Natural killer cell treated with Interleukin-12 subunit alpha and Interleukin-12 subunit beta and Interleukin-15 and Interleukin-18, amount 100 ng/mL, for 72 hours (primary cell): ENCODE measurements at regions not wholly inside any gene's neighbourhood (a gene's known extent, or its start where the extent isn't known, plus 50 kb on each side); places are given as distances from the start of the nearest gene placed in this dataset.

ENCODE experiments used
- ATAC-seq, 2 donors: fragments of 150-1000 bp; cut with Tn5 transposase in 1 of 2; sonication (Bioruptor Pico), chemical (Tn5 transposase) in 1 of 2; 2 replicates each; pipeline ENCODE4 v1.10.0; 2021
- DNase-seq: peaks from one replicate; pipeline ENCODE4 v3.0.0; 2022; ENCODE audit warnings: low spot score
- H3K27ac Mint-ChIP-seq, 2 donors: 1 replicate in 1 of 2; 2 replicates in 1 of 2; pipeline ENCODE4 v1.8.0; 2022; ENCODE audit warnings: mixed read lengths in 2 of 2, mild to moderate bottlenecking in 1 of 2, moderate library complexity in 1 of 2
- H3K27me3 Mint-ChIP-seq, 2 donors: 1 replicate in 1 of 2; 2 replicates in 1 of 2; pipeline ENCODE4 v1.8.0; 2022; ENCODE audit warnings: mixed read lengths in 2 of 2
- H3K36me3 Mint-ChIP-seq: one replicate; pipeline ENCODE4 v1.8.0; 2022; ENCODE audit warnings: mixed read lengths
- H3K4me1 Mint-ChIP-seq, 2 donors: 1 replicate in 1 of 2; 2 replicates in 1 of 2; pipeline ENCODE4 v1.8.0; 2022; ENCODE audit warnings: low read depth in 2 of 2, mixed read lengths in 2 of 2, mild to moderate bottlenecking in 1 of 2
- H3K4me3 Mint-ChIP-seq: one replicate; pipeline ENCODE4 v1.8.0; 2022; ENCODE audit warnings: mixed read lengths
- H3K9me3 Mint-ChIP-seq: 2 replicates; pipeline ENCODE4 v1.8.0; 2022; ENCODE audit warnings: mixed read lengths

GRCh38 chr5:73367650-73368049 is 80.9 kb downstream of the FOXD1 start:
- ATAC-seq = no peak
- no peaks in the 10 kb centered on the region for H3K4me1 Mint-ChIP-seq

DNA sequence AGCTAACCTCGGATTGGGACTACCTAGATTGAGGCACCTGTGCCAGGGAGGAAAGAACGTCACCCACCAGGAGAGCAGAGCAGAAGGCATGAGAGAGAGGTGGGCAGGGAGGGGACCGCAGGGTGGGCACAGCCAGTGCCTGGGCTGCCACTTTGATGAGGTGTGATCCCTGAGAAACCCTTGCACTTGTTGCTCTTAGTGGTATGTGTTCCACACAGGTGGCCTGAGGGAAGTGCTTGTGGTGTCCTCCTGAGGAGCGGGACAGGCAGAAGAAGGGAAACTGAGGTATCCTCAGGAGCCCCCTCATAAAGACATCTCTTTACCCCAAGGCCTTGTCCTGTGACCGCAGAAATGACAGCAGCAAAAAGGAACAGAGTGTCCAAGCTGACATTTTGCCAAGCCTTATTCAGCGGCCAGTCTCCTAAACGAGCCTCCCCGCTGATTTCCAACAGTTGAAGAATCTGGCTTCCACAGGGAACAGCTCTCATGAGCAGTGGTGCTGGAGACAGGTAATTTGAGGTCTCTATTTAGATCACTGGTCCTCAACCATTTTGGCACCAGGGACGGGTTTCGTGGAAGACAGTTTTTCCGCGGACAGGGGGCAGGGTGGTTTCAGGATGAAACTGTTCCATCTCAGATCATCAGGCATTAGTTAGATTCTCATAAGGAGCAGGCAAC is 82.4 kb downstream of the FOXD1 start:
- Mint-ChIP-seq H3K4me1 (no peaks in the 10 kb centered on the region), H3K27me3 (peaks cover 23 to 50% of the 10 kb centered on the region in 2 donors), H3K27ac (no peak overlapping the region), H3K9me3 (no peaks in the 10 kb centered on the region), H3K36me3 (no peaks in the 10 kb centered on the region), H3K4me3 (no peak overlapping the region)
- DNase-seq (no peak), ATAC-seq (peak in 1 of 2 donors; percentile 15)

More at GRCh38 chr5:73367650-73368049, 80.9 kb downstream of the FOXD1 start:
- no peak for DNase-seq
- peaks cover 21 to 47% of the 10 kb centered on the region in 2 donors for H3K27me3 Mint-ChIP-seq
- no peak overlapping the region for H3K4me3 Mint-ChIP-seq
- H3K27ac Mint-ChIP-seq = no peak overlapping the region
- H3K36me3 Mint-ChIP-seq = no peaks in the 10 kb centered on the region
- H3K9me3 Mint-ChIP-seq = no peaks in the 10 kb centered on the region

- no peak for DNase-seq
- no peak for ATAC-seq
- Mint-ChIP-seq H3K4me3 (no peak overlapping the region), H3K36me3 (no peaks in the 10 kb centered on the region), H3K4me1 (no peaks in the 10 kb centered on the region), H3K9me3 (no peaks in the 10 kb centered on the region), H3K27ac (no peak overlapping the region), H3K27me3 (peaks cover 25 to 47% of the 10 kb centered on the region in 2 donors)
These were observed 83.2 kb downstream of the FOXD1 start for GRCh38 chr5:73365301-73365853.

- Mint-ChIP-seq H3K36me3 (no peaks in the 10 kb centered on the region), H3K4me1 (no peaks in the 10 kb centered on the region), H3K27ac (no peak overlapping the region), H3K27me3 (peaks cover 28 to 48% of the 10 kb centered on the region in 2 donors), H3K4me3 (no peak overlapping the region), H3K9me3 (no peaks in the 10 kb centered on the region)
- no peak for ATAC-seq
- no peak for DNase-seq
These were observed 84.5 kb downstream of the FOXD1 start for GRCh38 chr5:73363911-73364730.

GRCh38 chr5:73359395-73359794 is 89.2 kb downstream of the FOXD1 start:
- Mint-ChIP-seq H3K9me3 (no peaks in the 10 kb centered on the region), H3K27ac (no peak overlapping the region), H3K27me3 (peaks cover 30 to 37% of the 10 kb centered on the region in 2 donors), H3K4me1 (no peaks in the 10 kb centered on the region), H3K36me3 (no peaks in the 10 kb centered on the region), H3K4me3 (no peak overlapping the region)
- ATAC-seq (no peak), DNase-seq (no peak)

DNA sequence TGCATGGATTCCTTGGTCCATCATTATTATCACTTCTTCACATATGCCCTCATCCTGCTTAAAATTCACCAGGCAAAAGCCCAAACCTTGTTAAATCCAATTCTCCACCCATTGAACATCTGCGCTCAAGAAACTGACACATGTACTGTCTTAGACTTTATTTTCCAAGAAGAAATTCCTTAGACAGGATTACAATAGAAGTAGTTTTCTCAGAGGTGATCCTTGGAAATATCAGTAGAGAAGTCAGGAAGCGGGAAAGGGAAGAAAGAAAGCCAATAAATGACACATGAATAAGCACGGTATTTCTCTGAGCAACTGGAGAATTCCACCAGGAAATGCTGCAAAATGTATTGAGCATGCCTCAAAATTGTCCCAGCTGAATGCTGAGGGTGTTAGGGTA is 90.2 kb downstream of the FOXD1 start:
- Mint-ChIP-seq H3K27ac (no peak overlapping the region), H3K4me3 (no peak overlapping the region), H3K9me3 (no peaks in the 10 kb centered on the region), H3K27me3 (peaks cover 30 to 35% of the 10 kb centered on the region in 2 donors), H3K36me3 (no peaks in the 10 kb centered on the region), H3K4me1 (no peaks in the 10 kb centered on the region)
- ATAC-seq (no peak), DNase-seq (no peak)

GRCh38 chr5:73357576-73357975 is 91.0 kb downstream of the FOXD1 start:
- no peak for ATAC-seq
- peaks cover 29 to 31% of the 10 kb centered on the region in 2 donors for H3K27me3 Mint-ChIP-seq
- no peaks in the 10 kb centered on the region for H3K4me1 Mint-ChIP-seq
- no peak for DNase-seq
- H3K4me3 Mint-ChIP-seq = no peak overlapping the region
- H3K36me3 Mint-ChIP-seq = no peaks in the 10 kb centered on the region
- H3K27ac Mint-ChIP-seq = no peak overlapping the region
- H3K9me3 Mint-ChIP-seq = no peaks in the 10 kb centered on the region

- no peak overlapping the region for H3K27ac Mint-ChIP-seq
- H3K36me3 Mint-ChIP-seq = peaks cover 7% of the 10 kb centered on the region
- no peaks in the 10 kb centered on the region for H3K4me1 Mint-ChIP-seq
- peaks cover 12% of the 10 kb centered on the region for H3K9me3 Mint-ChIP-seq
- H3K4me3 Mint-ChIP-seq = no peak overlapping the region
- ATAC-seq (no peak), DNase-seq (no peak)
- H3K27me3 Mint-ChIP-seq = peaks cover 34 to 38% of the 10 kb centered on the region in 2 donors
These were observed 93.5 kb downstream of the FOXD1 start for GRCh38 chr5:73355108-73355507.

GRCh38 chr5:73354406-73354805 is 94.2 kb downstream of the FOXD1 start:
- H3K9me3 Mint-ChIP-seq = peaks cover 12% of the 10 kb centered on the region
- no peak for DNase-seq

GRCh38 chr5:73352649-73353230 is 95.8 kb downstream of the FOXD1 start:
- H3K4me1 Mint-ChIP-seq = no peaks in the 10 kb centered on the region
- H3K27me3 Mint-ChIP-seq = peaks cover 27 to 35% of the 10 kb centered on the region in 2 donors
- no peak overlapping the region for H3K4me3 Mint-ChIP-seq
- H3K9me3 Mint-ChIP-seq = peaks cover 12% of the 10 kb centered on the region
- DNase-seq = no peak
- peaks cover 7% of the 10 kb centered on the region for H3K36me3 Mint-ChIP-seq
- no peak overlapping the region for H3K27ac Mint-ChIP-seq
- no peak for ATAC-seq

More at GRCh38 chr5:73354406-73354805, 94.2 kb downstream of the FOXD1 start:
- no peak overlapping the region for H3K4me3 Mint-ChIP-seq
- H3K27ac Mint-ChIP-seq = no peak overlapping the region
- H3K4me1 Mint-ChIP-seq = no peaks in the 10 kb centered on the region
- H3K27me3 Mint-ChIP-seq = peaks cover 31 to 41% of the 10 kb centered on the region in 2 donors
- H3K36me3 Mint-ChIP-seq = peaks cover 7% of the 10 kb centered on the region
- no peak for ATAC-seq

DNA sequence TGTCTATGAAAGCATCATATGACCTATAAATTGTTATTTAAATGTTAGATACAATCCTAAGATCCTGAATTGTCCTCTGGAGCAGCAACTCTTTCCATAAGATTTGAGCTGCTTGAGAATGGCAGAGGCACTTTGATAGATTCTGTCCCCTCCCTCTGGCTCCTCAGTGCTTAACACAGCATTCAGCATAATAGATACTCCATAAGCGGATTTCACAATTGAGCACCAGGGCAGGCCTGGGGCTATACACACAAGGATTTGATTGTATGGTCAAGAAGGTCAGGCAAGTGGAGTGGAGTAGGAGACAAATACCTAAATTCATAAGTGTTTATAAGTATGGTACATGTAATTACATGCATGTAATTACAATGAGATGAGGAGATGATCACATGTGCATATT is 96.3 kb downstream of the FOXD1 start:
- H3K4me3 Mint-ChIP-seq = no peak overlapping the region
- DNase-seq = no peak
- H3K36me3 Mint-ChIP-seq = peaks cover 7% of the 10 kb centered on the region
- H3K27me3 Mint-ChIP-seq = peaks cover 24 to 30% of the 10 kb centered on the region in 2 donors
- peaks cover 13% of the 10 kb centered on the region for H3K9me3 Mint-ChIP-seq
- H3K4me1 Mint-ChIP-seq = no peaks in the 10 kb centered on the region
- no peak for ATAC-seq
- H3K27ac Mint-ChIP-seq = no peak overlapping the region

DNA sequence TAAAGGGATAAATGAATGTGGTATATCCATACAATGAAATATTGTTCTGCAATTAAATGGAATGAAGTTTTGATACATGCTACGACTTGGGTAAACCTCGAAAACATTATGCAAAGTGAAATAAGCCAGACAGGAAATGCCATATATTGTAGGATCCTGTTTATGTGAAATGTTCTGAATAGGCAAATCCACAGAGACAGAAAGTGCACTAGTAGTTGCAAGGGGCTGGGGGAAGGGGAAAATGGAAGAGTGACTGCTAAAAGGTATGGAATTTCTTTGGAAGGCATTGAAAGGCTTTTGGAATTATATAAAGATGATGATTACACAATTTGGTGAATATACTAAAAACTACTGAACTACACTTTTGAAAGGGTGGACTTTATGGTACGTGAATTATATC is 97.0 kb downstream of the FOXD1 start:
- peaks cover 12% of the 10 kb centered on the region for H3K36me3 Mint-ChIP-seq
- H3K9me3 Mint-ChIP-seq = peaks cover 19% of the 10 kb centered on the region
- no peak overlapping the region for H3K27ac Mint-ChIP-seq
- H3K4me1 Mint-ChIP-seq = no peaks in the 10 kb centered on the region
- no peak for ATAC-seq
- DNase-seq = no peak
- peaks cover 29 to 34% of the 10 kb centered on the region in 2 donors for H3K27me3 Mint-ChIP-seq
- no peak overlapping the region for H3K4me3 Mint-ChIP-seq

GRCh38 chr5:73346878-73347408 is 101.6 kb downstream of the FOXD1 start:
- ATAC-seq = no peak
- Mint-ChIP-seq H3K4me3 (no peak overlapping the region), H3K27me3 (peaks cover 35 to 43% of the 10 kb centered on the region in 2 donors), H3K36me3 (peaks cover 20% of the 10 kb centered on the region), H3K27ac (no peak overlapping the region), H3K4me1 (no peaks in the 10 kb centered on the region), H3K9me3 (peaks cover 22% of the 10 kb centered on the region)
- no peak for DNase-seq
